GM21825 (cell line): ENCODE measurements at regions not wholly inside any gene's neighbourhood (a gene's known extent, or its start where the extent isn't known, plus 50 kb on each side); places are given as distances from the start of the nearest gene placed in this dataset.

ENCODE experiments used
- ATAC-seq: cut with Tn5 transposase; IDR thresholded peaks from one replicate; pipeline ENCODE4 v1.9.1; 2021; ENCODE audit warnings: mild to moderate bottlenecking, moderate library complexity; ENCODE audit not compliant: unreplicated experiment

GRCh38 chr2:71878626-71879508 lies 268.8 kb downstream of the CYP26B1 start:
- no peak for ATAC-seq

GRCh38 chr2:71877636-71878035 lies 270.0 kb downstream of the CYP26B1 start:
- ATAC-seq = no peak

GRCh38 chr2:71876542-71877451 lies 270.9 kb downstream of the CYP26B1 start:
- no peak for ATAC-seq

- no peak for ATAC-seq
These were observed 275.1 kb downstream of the CYP26B1 start for GRCh38 chr2:71872466-71873051.

- ATAC-seq = no peak
These were observed 282.2 kb downstream of the CYP26B1 start for GRCh38 chr2:71865391-71865965.

- no peak for ATAC-seq
These were observed 283.6 kb downstream of the CYP26B1 start for GRCh38 chr2:71864085-71864484.

- ATAC-seq = no peak
These were observed 284.3 kb downstream of the CYP26B1 start for GRCh38 chr2:71863396-71863795.

GRCh38 chr2:71862921-71863320 lies 284.7 kb downstream of the CYP26B1 start:
- ATAC-seq = no peak

GRCh38 chr2:71861186-71862160 lies 286.2 kb downstream of the CYP26B1 start:
- ATAC-seq = no peak

- ATAC-seq = no peak
These were observed 287.2 kb downstream of the CYP26B1 start for GRCh38 chr2:71860381-71860926.

- no peak for ATAC-seq
These were observed 288.3 kb downstream of the CYP26B1 start for GRCh38 chr2:71859211-71859847.

- ATAC-seq = no peak
These were observed 289.6 kb downstream of the CYP26B1 start for GRCh38 chr2:71858071-71858470.

- no peak for ATAC-seq
These were observed 290.0 kb downstream of the CYP26B1 start for GRCh38 chr2:71857636-71858035.

GRCh38 chr2:71856773-71857525 lies 290.7 kb downstream of the CYP26B1 start:
- no peak for ATAC-seq

GRCh38 chr2:71853858-71854257 lies 293.8 kb downstream of the CYP26B1 start:
- no peak for ATAC-seq

GRCh38 chr2:71852141-71852711 lies 295.4 kb downstream of the CYP26B1 start:
- ATAC-seq = no peak

GRCh38 chr2:71851094-71851750 lies 296.4 kb downstream of the CYP26B1 start:
- ATAC-seq = no peak
